ENCODE measurements at regions not wholly inside any gene's neighbourhood (a gene's known extent, or its start where the extent isn't known, plus 50 kb on each side); places are given as distances from the start of the nearest gene placed in this dataset.

GRCh38 chr6:4291453-4292403 lies 156.4 kb upstream of the ECI2 start:
- no peak for DNase-seq (ENCODE audit: low spot score)
- in situ Hi-C loops (cut with MboI; ENCODE audit: low sequenced_read_pairs, unreplicated experiment), result no loop called here
- TF ChIP-seq CTCF (IDR thresholded peaks at IDR 0.05; ENCODE audit: borderline replicate concordance, control extremely low read depth, extremely low read depth, insufficient read depth, missing control alignments), result no peak

- in situ Hi-C loops (cut with MboI; ENCODE audit: low sequenced_read_pairs, unreplicated experiment), result no loop called here
- TF ChIP-seq CTCF (IDR thresholded peaks at IDR 0.05; ENCODE audit: borderline replicate concordance, control extremely low read depth, extremely low read depth, insufficient read depth, missing control alignments), result no peak
- DNase-seq (ENCODE audit: low spot score), result no peak
These were observed 154.5 kb upstream of the ECI2 start for GRCh38 chr6:4289770-4290320.

- DNase-seq (ENCODE audit: low spot score), result no peak
- TF ChIP-seq CTCF (IDR thresholded peaks at IDR 0.05; ENCODE audit: borderline replicate concordance, control extremely low read depth, extremely low read depth, insufficient read depth, missing control alignments), result no peak
- in situ Hi-C loops (cut with MboI; ENCODE audit: low sequenced_read_pairs, unreplicated experiment), result no loop called here
These were observed 152.5 kb upstream of the ECI2 start for GRCh38 chr6:4287811-4288244.

GRCh38 chr6:4287372-4287771 lies 152.0 kb upstream of the ECI2 start:
- in situ Hi-C loops (cut with MboI; ENCODE audit: low sequenced_read_pairs, unreplicated experiment), result no loop called here
- TF ChIP-seq CTCF (IDR thresholded peaks at IDR 0.05; ENCODE audit: borderline replicate concordance, control extremely low read depth, extremely low read depth, insufficient read depth, missing control alignments), result no peak
- DNase-seq (ENCODE audit: low spot score), result no peak

- DNase-seq (ENCODE audit: low spot score), result no peak
- in situ Hi-C loops (cut with MboI; ENCODE audit: low sequenced_read_pairs, unreplicated experiment), result no loop called here
- TF ChIP-seq CTCF (IDR thresholded peaks at IDR 0.05; ENCODE audit: borderline replicate concordance, control extremely low read depth, extremely low read depth, insufficient read depth, missing control alignments), result no peak
These were observed 147.6 kb upstream of the ECI2 start for GRCh38 chr6:4282926-4283325.

- in situ Hi-C loops (cut with MboI; ENCODE audit: low sequenced_read_pairs, unreplicated experiment), result no loop called here
- DNase-seq (ENCODE audit: low spot score), result peak; percentile 75
- peak; percentile 70 for TF ChIP-seq CTCF (IDR thresholded peaks at IDR 0.05; ENCODE audit: borderline replicate concordance, control extremely low read depth, extremely low read depth, insufficient read depth, missing control alignments)
These were observed 146.2 kb upstream of the ECI2 start for GRCh38 chr6:4281341-4282293.
